ENCODE measurements at regions not wholly inside any gene's neighbourhood (a gene's known extent, or its start where the extent isn't known, plus 50 kb on each side); places are given as distances from the start of the nearest gene placed in this dataset.
A peak's percentile ranks its signal among the peaks of the same experiment; 100 is the strongest.

DNA sequence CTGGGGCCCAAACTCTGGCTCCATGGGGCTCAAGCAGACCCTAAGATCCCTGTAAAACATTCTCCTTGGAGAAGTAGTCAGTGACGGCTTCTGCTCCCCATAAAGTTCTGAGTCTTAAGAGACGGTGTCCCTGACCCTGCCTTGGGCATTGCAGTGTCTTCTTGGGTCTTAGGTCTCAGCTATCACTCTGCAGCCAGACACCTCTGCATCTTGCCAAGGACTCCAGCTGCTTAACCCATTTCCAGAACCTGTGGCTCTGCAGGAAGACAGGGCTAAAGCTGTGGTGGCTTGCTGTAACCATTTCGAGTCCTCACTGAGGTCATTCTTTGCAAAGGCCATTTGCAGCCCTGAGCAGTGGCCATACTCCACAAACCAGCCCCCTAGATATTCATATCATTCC is 337.1 kb upstream of the ZMIZ1 start:
- no peak overlapping the region for H3K4me3 Mint-ChIP-seq
- peaks cover 0 to 19% (median 8%) of the 10 kb centered on the region in 5 donors for H3K27me3 Mint-ChIP-seq
- Histone ChIP-seq H3K4me3 (ENCODE audit: low read length) (no peak overlapping the region), H3K27ac (ENCODE audit: low read depth, low read length) (no peak overlapping the region), H3K4me1 (ENCODE audit: control insufficient read depth in 2 of 2, insufficient read depth in 2 of 2, low read length in 2 of 2) (no peaks in the 10 kb centered on the region), H3K27me3 (ENCODE audit: control insufficient read depth in 2 of 2, insufficient read depth in 2 of 2, low read length in 2 of 2) (no peaks in the 10 kb centered on the region), H3K36me3 (ENCODE audit: control insufficient read depth in 2 of 3, insufficient read depth in 3 of 3, low read length in 3 of 3) (no peaks in the 10 kb centered on the region), H3K9me3 (ENCODE audit: control insufficient read depth in 2 of 3, low read length in 3 of 3) (no peaks in the 10 kb centered on the region)
- no peaks in the 10 kb centered on the region for H3K4me1 Mint-ChIP-seq
- DNase-seq: no peak
- CTCF ChIA-PET: no interaction called here
- intact Hi-C loops (cut with micrococcal nuclease): no loop called here
- H3K27ac Mint-ChIP-seq: no peak overlapping the region
- peaks cover 0 to 2% (median 0%) of the 10 kb centered on the region in 11 donors for H3K9me3 Mint-ChIP-seq
- POLR2A ChIA-PET: no interaction called here
- H3K36me3 Mint-ChIP-seq: no peaks in the 10 kb centered on the region
- no peak for ATAC-seq

DNA sequence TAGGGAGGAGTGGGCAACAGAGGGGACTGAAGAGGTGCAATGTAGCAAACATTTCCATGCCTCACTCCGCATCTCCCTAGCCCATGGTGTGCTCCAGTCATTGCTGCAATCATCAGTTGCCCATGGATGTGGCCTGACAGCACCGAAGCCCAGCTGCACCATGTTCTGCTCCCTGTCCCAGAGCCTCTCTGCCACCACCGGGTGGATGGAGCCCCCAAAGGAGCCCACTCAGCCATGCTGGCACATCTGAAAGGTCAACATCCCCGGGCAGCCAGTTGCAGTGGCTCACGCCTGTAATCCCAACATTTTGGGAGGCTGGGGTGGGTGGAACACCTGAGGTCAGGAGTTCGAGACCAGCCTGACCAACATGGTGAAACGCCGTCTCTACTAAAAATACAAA is 336.4 kb upstream of the ZMIZ1 start:
- Histone ChIP-seq H3K9me3 (ENCODE audit: control insufficient read depth in 2 of 3, low read length in 3 of 3) (no peaks in the 10 kb centered on the region), H3K36me3 (ENCODE audit: control insufficient read depth in 2 of 3, insufficient read depth in 3 of 3, low read length in 3 of 3) (no peaks in the 10 kb centered on the region), H3K27ac (ENCODE audit: low read depth, low read length) (no peak overlapping the region), H3K4me3 (ENCODE audit: low read length) (no peak overlapping the region), H3K4me1 (ENCODE audit: control insufficient read depth in 2 of 2, insufficient read depth in 2 of 2, low read length in 2 of 2) (no peaks in the 10 kb centered on the region), H3K27me3 (ENCODE audit: control insufficient read depth in 2 of 2, insufficient read depth in 2 of 2, low read length in 2 of 2) (no peaks in the 10 kb centered on the region)
- Mint-ChIP-seq H3K4me3 (no peak overlapping the region), H3K36me3 (no peaks in the 10 kb centered on the region), H3K27me3 (peaks cover 0 to 13% (median 6%) of the 10 kb centered on the region in 5 donors), H3K27ac (no peak overlapping the region), H3K9me3 (peaks cover 0 to 2% (median 0%) of the 10 kb centered on the region in 11 donors), H3K4me1 (no peaks in the 10 kb centered on the region)
- ATAC-seq (no peak), DNase-seq (no peak)
- CTCF ChIA-PET: no interaction called here
- intact Hi-C loops (cut with micrococcal nuclease): no loop called here
- POLR2A ChIA-PET: no interaction called here

DNA sequence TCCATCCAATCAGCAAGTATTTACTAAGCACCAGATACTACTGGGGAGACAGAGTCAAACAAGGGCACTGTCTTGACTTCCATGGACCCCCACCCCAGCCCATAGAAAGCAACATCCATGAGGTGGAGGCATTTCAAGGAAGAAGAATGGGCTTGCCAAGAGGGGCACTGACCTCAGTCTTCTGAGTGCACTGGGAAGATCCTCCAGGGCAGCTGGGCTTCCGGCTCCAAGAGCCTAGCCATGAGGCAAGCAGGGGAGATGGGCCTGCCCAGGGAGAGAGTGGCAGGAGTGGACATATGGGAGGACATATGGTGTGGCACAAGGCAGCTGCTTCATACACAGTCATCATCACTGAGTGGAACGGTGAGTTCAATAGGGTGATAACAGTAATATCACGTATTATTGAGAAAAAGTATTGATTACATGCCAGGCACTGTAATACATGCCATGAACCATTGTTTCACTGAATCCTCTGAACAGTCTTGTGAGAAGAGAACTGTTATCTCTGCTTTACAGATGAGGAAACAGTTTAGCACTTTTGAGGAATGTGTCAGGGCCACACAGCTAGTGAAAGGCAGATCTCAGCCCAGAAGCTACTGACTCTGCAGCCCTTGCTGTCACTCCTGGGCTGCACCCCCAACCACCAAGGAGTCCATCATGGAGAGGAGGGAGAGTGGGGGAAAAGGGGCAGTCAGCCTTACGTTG is 331.7 kb upstream of the ZMIZ1 start:
- no peak overlapping the region for H3K4me3 ChIP-seq (ENCODE audit: low read length)
- DNase-seq (no peak), ATAC-seq (no peak)
- H3K36me3 ChIP-seq (ENCODE audit: control insufficient read depth in 2 of 3, insufficient read depth in 3 of 3, low read length in 3 of 3): no peaks in the 10 kb centered on the region
- ChIA-PET POLR2A (no interaction called here), CTCF (no interaction called here)
- no peaks in the 10 kb centered on the region for H3K27me3 ChIP-seq (ENCODE audit: control insufficient read depth in 2 of 2, insufficient read depth in 2 of 2, low read length in 2 of 2)
- Mint-ChIP-seq H3K36me3 (no peaks in the 10 kb centered on the region), H3K27ac (peak overlapping the region in 1 of 9 donors; percentile 36), H3K9me3 (peaks cover 0 to 2% (median 0%) of the 10 kb centered on the region in 11 donors), H3K4me1 (peaks cover 0 to 8% (median 5%) of the 10 kb centered on the region in 7 donors), H3K4me3 (no peak overlapping the region), H3K27me3 (peaks cover 0 to 8% (median 6%) of the 10 kb centered on the region in 5 donors)
- intact Hi-C loops (cut with micrococcal nuclease): no loop called here
- no peaks in the 10 kb centered on the region for H3K9me3 ChIP-seq (ENCODE audit: control insufficient read depth in 2 of 3, low read length in 3 of 3)
- no peak overlapping the region for H3K27ac ChIP-seq (ENCODE audit: low read depth, low read length)
- peaks cover 0 to 2% of the 10 kb centered on the region in 2 donors for H3K4me1 ChIP-seq (ENCODE audit: control insufficient read depth in 2 of 2, insufficient read depth in 2 of 2, low read length in 2 of 2)

DNA sequence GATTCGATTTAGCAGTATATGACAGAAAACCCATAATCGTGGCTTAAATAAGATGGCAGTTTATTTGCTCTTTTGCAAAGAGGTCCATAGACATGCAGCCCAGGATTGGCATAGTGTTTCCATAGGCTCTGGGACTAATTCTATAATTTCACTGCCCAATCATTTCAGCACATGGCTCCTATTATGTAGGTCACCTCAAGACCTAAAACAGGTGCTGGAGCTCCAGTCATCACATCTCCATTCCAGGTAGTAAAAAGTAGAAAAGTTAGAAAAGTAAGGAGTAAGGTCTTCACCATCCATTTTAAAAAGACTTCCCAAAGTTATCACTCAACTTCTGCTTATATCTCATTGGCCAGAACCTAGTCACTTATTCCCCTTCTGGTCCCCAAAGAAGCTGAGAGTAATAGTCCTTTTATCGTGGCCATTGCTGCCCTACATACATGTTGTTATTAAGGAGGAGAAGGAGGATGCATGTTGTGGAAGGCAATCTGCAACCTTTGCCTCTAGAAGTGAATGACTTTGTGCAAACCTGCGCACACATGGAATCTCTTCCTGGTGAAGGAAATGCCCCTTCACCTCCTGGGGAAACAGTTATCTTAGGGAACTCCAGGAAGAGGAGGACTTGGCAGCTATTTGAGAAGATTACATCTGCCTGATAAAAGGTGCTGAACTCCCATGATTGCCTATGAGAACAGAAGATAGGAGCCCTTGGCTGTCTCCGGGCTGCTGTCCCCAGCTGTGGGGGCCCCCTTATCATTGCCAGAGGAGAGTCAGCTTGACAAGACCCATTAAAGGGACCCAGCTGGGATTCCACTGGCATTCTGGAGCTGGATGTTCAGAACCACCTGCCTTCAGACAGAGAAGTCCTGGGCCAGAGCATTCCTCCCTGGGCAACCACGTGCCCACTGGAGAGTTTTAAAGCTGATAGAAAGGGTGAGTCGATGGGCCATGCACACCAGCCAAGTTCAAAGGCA is 330.6 kb upstream of the ZMIZ1 start:
- peaks cover 0 to 19% (median 13%) of the 10 kb centered on the region in 7 donors for H3K4me1 Mint-ChIP-seq
- no peak for DNase-seq
- ATAC-seq: no peak
- H3K9me3 Mint-ChIP-seq: peaks cover 0 to 2% (median 0%) of the 10 kb centered on the region in 11 donors
- ChIA-PET POLR2A (no interaction called here), CTCF (no interaction called here)
- no peaks in the 10 kb centered on the region for H3K36me3 Mint-ChIP-seq
- H3K4me1 ChIP-seq (ENCODE audit: control insufficient read depth in 2 of 2, insufficient read depth in 2 of 2, low read length in 2 of 2): peaks cover 0 to 13% of the 10 kb centered on the region in 2 donors
- no peaks in the 10 kb centered on the region for H3K36me3 ChIP-seq (ENCODE audit: control insufficient read depth in 2 of 3, insufficient read depth in 3 of 3, low read length in 3 of 3)
- H3K27me3 ChIP-seq (ENCODE audit: control insufficient read depth in 2 of 2, insufficient read depth in 2 of 2, low read length in 2 of 2): no peaks in the 10 kb centered on the region
- no peak overlapping the region for H3K27ac ChIP-seq (ENCODE audit: low read depth, low read length)
- no peak overlapping the region for H3K27ac Mint-ChIP-seq
- intact Hi-C loops (cut with micrococcal nuclease): no loop called here
- no peak overlapping the region for H3K4me3 Mint-ChIP-seq
- no peak overlapping the region for H3K4me3 ChIP-seq (ENCODE audit: low read length)
- H3K9me3 ChIP-seq (ENCODE audit: control insufficient read depth in 2 of 3, low read length in 3 of 3): no peaks in the 10 kb centered on the region
- H3K27me3 Mint-ChIP-seq: peaks cover 0 to 8% (median 6%) of the 10 kb centered on the region in 5 donors

DNA sequence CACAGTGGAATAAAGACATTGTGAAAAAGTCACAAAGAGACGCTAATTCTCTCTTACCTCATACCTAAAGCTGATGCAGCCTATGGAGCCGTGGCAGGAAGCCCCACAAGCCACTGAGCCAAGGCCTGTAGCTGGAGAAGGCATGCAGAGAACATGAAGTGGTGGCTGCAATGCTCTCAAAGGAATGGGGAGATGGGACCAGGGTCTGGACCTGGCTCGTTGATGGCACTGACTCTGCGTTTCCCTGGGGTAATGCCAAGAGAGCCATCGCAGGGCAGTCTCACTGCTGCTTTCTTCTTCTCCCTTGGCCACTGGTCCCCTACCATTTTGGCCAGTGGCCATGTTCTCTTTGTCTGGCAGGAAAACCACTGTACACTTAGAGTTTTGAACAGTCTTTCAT is 329.9 kb upstream of the ZMIZ1 start:
- Histone ChIP-seq H3K27ac (ENCODE audit: low read depth, low read length) (no peak overlapping the region), H3K4me1 (ENCODE audit: control insufficient read depth in 2 of 2, insufficient read depth in 2 of 2, low read length in 2 of 2) (peaks cover 0 to 15% of the 10 kb centered on the region in 2 donors), H3K27me3 (ENCODE audit: control insufficient read depth in 2 of 2, insufficient read depth in 2 of 2, low read length in 2 of 2) (no peaks in the 10 kb centered on the region), H3K36me3 (ENCODE audit: control insufficient read depth in 2 of 3, insufficient read depth in 3 of 3, low read length in 3 of 3) (no peaks in the 10 kb centered on the region), H3K4me3 (ENCODE audit: low read length) (no peak overlapping the region), H3K9me3 (ENCODE audit: control insufficient read depth in 2 of 3, low read length in 3 of 3) (no peaks in the 10 kb centered on the region)
- ChIA-PET POLR2A (no interaction called here), CTCF (no interaction called here)
- ATAC-seq: no peak
- H3K36me3 Mint-ChIP-seq: no peaks in the 10 kb centered on the region
- DNase-seq: no peak
- intact Hi-C loops (cut with micrococcal nuclease): no loop called here
- H3K27ac Mint-ChIP-seq: no peak overlapping the region
- H3K4me3 Mint-ChIP-seq: no peak overlapping the region
- H3K27me3 Mint-ChIP-seq: peaks cover 0 to 8% (median 5%) of the 10 kb centered on the region in 5 donors
- peaks cover 0 to 2% (median 0%) of the 10 kb centered on the region in 11 donors for H3K9me3 Mint-ChIP-seq
- peaks cover 0 to 26% (median 20%) of the 10 kb centered on the region in 7 donors for H3K4me1 Mint-ChIP-seq

DNA sequence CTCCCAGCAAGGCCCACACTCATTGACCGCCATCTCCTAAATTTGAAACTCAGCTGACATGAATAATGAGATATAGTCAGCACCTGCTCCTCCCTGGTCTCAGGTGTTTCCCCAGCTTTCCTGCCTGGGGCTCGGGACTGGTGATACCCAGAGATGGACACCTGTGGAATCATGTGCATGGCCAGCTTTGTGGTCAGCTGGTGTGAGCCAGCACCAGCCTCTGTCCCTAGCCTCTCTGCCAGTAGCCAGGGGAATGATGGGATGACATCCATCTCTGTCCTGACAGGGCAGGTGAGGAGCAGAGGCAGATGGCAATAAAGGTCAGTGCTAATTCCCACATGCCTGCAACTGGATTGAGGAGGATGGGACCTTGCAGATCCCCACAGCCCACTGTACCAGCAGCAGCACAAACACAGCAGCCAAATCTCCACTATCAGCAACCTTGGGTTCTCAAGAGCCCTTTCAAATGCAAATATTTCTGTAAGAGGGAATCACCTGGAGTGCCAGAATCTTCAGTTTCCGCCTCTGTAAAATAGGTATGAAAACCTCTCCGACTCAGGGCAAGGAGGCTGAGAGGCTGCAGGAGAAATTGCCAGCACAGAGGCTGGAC is 329.2 kb upstream of the ZMIZ1 start:
- POLR2A ChIA-PET: no interaction called here
- ATAC-seq (no peak), DNase-seq (no peak)
- peaks cover 0 to 8% (median 2%) of the 10 kb centered on the region in 5 donors for H3K27me3 Mint-ChIP-seq
- intact Hi-C loops (cut with micrococcal nuclease): no loop called here
- H3K36me3 Mint-ChIP-seq: no peaks in the 10 kb centered on the region
- H3K4me3 Mint-ChIP-seq: no peak overlapping the region
- Histone ChIP-seq H3K4me3 (ENCODE audit: low read length) (no peak overlapping the region), H3K27me3 (ENCODE audit: control insufficient read depth in 2 of 2, insufficient read depth in 2 of 2, low read length in 2 of 2) (no peaks in the 10 kb centered on the region), H3K4me1 (ENCODE audit: control insufficient read depth in 2 of 2, insufficient read depth in 2 of 2, low read length in 2 of 2) (peaks cover 0 to 15% of the 10 kb centered on the region in 2 donors), H3K9me3 (ENCODE audit: control insufficient read depth in 2 of 3, low read length in 3 of 3) (no peaks in the 10 kb centered on the region), H3K36me3 (ENCODE audit: control insufficient read depth in 2 of 3, insufficient read depth in 3 of 3, low read length in 3 of 3) (no peaks in the 10 kb centered on the region), H3K27ac (ENCODE audit: low read depth, low read length) (no peak overlapping the region)
- no peaks in the 10 kb centered on the region for H3K9me3 Mint-ChIP-seq
- peaks cover 0 to 26% (median 20%) of the 10 kb centered on the region in 7 donors for H3K4me1 Mint-ChIP-seq
- CTCF ChIA-PET: no interaction called here
- no peak overlapping the region for H3K27ac Mint-ChIP-seq

Measured in naive thymus-derived CD4-positive, alpha-beta T cell (primary cell).